Type B pancreatic cell (in vitro differentiated cells): ENCODE measurements at regions not wholly inside any gene's neighbourhood (a gene's known extent, or its start where the extent isn't known, plus 50 kb on each side); places are given as distances from the start of the nearest gene placed in this dataset.

Source experiments
- DNase-seq: peaks from one replicate; pipeline ENCODE4 v3.0.0; 2021; ENCODE audit warnings: mixed read lengths; ENCODE audit not compliant: unreplicated experiment; ENCODE audit errors: extremely low spot score
- H3K27ac Mint-ChIP-seq: 2 replicates; pipeline ENCODE4 v1.8.0; 2021; ENCODE audit warnings: mild to moderate bottlenecking, mixed read lengths
- H3K27me3 Mint-ChIP-seq: 2 replicates; pipeline ENCODE4 v1.8.0; 2021; ENCODE audit warnings: mixed read lengths
- H3K36me3 Mint-ChIP-seq: 2 replicates; pipeline ENCODE4 v1.8.0; 2021; ENCODE audit warnings: mixed read lengths
- H3K4me1 Mint-ChIP-seq: one replicate; pipeline ENCODE4 v1.8.0; 2021; ENCODE audit warnings: mixed read lengths; ENCODE audit not compliant: unreplicated experiment
- H3K4me3 Mint-ChIP-seq: 2 replicates; pipeline ENCODE4 v1.8.0; 2021; ENCODE audit warnings: mild to moderate bottlenecking, mixed read lengths
- H3K9me3 Mint-ChIP-seq: 2 replicates; pipeline ENCODE4 v1.8.0; 2021; ENCODE audit warnings: mixed read lengths
- CTCF ChIP-seq: fragments of 200-600 bp; sonication (generic); conservative IDR thresholded peaks from 2 replicates; pipeline ENCODE4 v1.5.0; 2021; ENCODE audit warnings: antibody characterized with exemption, mild to moderate bottlenecking

- no peaks in the 10 kb centered on the region for H3K9me3 Mint-ChIP-seq
- H3K27me3 Mint-ChIP-seq = no peaks in the 10 kb centered on the region
- no peaks in the 10 kb centered on the region for H3K4me1 Mint-ChIP-seq
- no peak overlapping the region for H3K4me3 Mint-ChIP-seq
- no peak for DNase-seq
- no peaks in the 10 kb centered on the region for H3K36me3 Mint-ChIP-seq
- TF ChIP-seq CTCF = no peak
- no peak overlapping the region for H3K27ac Mint-ChIP-seq
Observed at GRCh38 chrX:63959975-63960374, 175.0 kb upstream of the ARHGEF9 start.

- no peak for TF ChIP-seq CTCF
- DNase-seq = no peak
- H3K27ac Mint-ChIP-seq = no peak overlapping the region
- no peaks in the 10 kb centered on the region for H3K27me3 Mint-ChIP-seq
- no peaks in the 10 kb centered on the region for H3K9me3 Mint-ChIP-seq
- no peaks in the 10 kb centered on the region for H3K4me1 Mint-ChIP-seq
- no peaks in the 10 kb centered on the region for H3K36me3 Mint-ChIP-seq
- H3K4me3 Mint-ChIP-seq = no peak overlapping the region
Observed at GRCh38 chrX:63958134-63958865, 173.3 kb upstream of the ARHGEF9 start.

GRCh38 chrX:63935835-63936234 lies 150.8 kb upstream of the ARHGEF9 start:
- Mint-ChIP-seq H3K4me1 (no peaks in the 10 kb centered on the region), H3K36me3 (no peaks in the 10 kb centered on the region), H3K27ac (no peak overlapping the region), H3K4me3 (no peak overlapping the region), H3K27me3 (no peaks in the 10 kb centered on the region), H3K9me3 (no peaks in the 10 kb centered on the region)
- TF ChIP-seq CTCF = no peak
- DNase-seq = no peak

DNA sequence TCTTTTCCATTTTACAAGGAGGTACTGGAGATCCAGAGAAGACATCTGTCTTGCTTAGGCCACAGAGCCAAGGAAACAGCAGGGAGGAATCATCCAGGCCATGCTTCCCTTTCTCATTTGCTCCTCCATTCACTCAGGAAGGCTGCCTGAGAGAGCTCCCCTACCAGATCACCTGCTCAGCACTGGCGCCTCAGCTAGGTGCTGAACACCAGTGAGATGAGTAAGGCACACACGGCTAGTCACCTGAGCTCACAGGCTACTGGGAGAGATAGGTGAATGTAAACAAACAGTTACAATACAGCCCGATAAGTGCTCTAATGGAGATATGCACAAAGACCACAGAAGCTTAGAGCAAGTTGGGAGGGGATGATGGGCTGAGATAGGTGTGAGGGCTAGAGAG lies 149.8 kb upstream of the ARHGEF9 start:
- no peak overlapping the region for H3K27ac Mint-ChIP-seq
- H3K4me1 Mint-ChIP-seq = no peaks in the 10 kb centered on the region
- H3K4me3 Mint-ChIP-seq = no peak overlapping the region
- H3K27me3 Mint-ChIP-seq = no peaks in the 10 kb centered on the region
- no peak for TF ChIP-seq CTCF
- H3K9me3 Mint-ChIP-seq = no peaks in the 10 kb centered on the region
- H3K36me3 Mint-ChIP-seq = no peaks in the 10 kb centered on the region
- DNase-seq = no peak

DNA sequence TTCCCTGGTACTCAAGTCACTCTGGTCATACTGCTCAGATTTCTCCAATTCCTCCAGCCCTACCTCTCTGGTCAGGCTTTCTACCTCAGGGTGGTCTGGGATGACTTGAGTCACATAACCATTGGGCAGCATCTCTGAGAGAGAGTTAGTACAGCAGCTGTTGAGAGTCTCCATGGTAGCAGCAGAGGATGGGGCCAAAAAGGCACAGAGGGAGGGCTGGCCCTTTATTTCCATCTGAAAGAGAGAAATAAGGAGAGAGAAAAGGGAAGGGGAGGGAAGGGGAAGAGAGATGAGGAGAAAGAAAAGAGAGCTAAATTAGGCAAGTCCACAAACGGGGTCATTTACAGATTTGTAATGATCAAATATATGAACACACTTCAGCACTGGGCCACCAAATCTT lies 149.1 kb upstream of the ARHGEF9 start:
- no peak overlapping the region for H3K4me3 Mint-ChIP-seq
- no peaks in the 10 kb centered on the region for H3K36me3 Mint-ChIP-seq
- H3K27me3 Mint-ChIP-seq = no peaks in the 10 kb centered on the region
- DNase-seq = no peak
- H3K4me1 Mint-ChIP-seq = no peaks in the 10 kb centered on the region
- H3K9me3 Mint-ChIP-seq = no peaks in the 10 kb centered on the region
- TF ChIP-seq CTCF = no peak
- H3K27ac Mint-ChIP-seq = no peak overlapping the region

DNA sequence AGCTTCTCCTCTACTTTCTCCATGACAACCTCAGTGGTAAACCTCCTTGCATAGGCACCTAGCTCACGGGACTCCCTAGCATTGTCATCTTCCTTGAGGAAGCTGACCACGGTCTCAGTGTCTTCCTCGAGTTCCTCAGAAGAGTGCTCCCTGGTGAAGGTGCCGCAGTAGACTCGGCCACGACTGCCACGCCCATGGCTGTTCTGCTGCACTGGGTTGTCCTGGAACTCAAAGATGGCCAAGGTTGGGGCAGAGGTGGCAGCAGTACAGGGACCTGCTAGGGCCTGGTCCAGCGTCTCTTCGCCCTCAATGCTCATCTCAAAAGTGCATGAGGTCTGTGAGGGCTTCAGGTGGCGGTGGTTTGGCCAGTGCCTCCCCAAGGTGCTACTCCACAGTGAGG lies 147.9 kb upstream of the ARHGEF9 start:
- Mint-ChIP-seq H3K4me3 (no peak overlapping the region), H3K27ac (no peak overlapping the region), H3K27me3 (no peaks in the 10 kb centered on the region), H3K36me3 (no peaks in the 10 kb centered on the region), H3K9me3 (no peaks in the 10 kb centered on the region), H3K4me1 (no peaks in the 10 kb centered on the region)
- TF ChIP-seq CTCF = no peak
- no peak for DNase-seq
